ENCODE measurements at regions not wholly inside any gene's neighbourhood (a gene's known extent, or its start where the extent isn't known, plus 50 kb on each side); places are given as distances from the start of the nearest gene placed in this dataset.
A peak's percentile ranks its signal among the peaks of the same experiment; 100 is the strongest.
"Not testable (repeated sequence)": the region's sequence is repeated elsewhere in the genome, so short reads cannot be mapped to it uniquely, and the experiment has no call there.

DNA sequence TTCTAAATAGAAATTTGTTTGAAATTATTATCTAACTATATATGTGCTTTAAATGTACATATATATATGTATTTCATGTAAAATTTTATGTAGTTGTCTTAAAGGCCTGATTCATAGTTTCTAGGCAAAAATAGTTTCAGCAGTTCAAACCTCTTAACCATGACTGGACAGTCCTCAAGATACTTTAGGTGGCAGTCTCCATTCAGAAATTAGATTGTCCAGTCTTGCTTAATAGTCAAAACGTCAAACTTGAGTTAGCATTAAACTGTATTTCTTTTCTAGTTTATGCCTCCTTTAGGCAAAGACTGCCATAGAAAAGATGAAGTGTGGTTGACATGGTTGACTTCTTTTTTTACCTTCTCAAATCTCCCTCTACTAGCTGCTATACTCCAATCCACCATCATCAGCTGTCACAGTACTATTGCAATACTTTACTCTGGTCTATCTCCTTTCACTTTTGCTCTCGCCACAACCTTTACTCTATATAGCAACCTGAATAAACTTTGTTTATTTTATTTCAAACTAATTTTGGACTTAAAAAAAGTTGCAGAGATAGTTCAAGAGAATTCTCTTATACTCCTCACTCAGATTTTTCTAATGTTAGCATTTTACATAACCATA is 395.6 kb upstream of the DIPK2B start:
- peak; percentile 47 for DNase-seq (ENCODE audit: low read depth)

DNA sequence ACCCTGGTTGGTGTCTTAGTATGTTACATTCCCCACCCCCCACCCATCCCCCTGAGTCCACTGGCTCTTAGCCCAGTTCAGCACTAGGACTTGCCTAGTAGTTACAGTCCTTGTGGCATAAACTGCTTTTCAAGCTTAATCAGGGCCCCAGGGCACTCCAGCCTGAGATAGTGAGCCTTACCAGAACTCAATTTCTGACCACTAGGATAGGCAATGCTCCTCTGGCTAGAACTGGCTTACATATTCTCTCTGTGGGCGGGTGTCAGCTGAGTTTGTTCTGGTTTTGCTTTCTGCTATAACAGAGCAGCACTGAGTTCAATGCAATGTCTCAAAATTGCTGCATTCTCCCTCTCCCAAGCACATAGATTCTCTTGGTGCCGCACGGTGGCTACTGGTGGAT is 391.4 kb upstream of the DIPK2B start:
- peak; percentile 64 for DNase-seq (ENCODE audit: low read depth)

DNA sequence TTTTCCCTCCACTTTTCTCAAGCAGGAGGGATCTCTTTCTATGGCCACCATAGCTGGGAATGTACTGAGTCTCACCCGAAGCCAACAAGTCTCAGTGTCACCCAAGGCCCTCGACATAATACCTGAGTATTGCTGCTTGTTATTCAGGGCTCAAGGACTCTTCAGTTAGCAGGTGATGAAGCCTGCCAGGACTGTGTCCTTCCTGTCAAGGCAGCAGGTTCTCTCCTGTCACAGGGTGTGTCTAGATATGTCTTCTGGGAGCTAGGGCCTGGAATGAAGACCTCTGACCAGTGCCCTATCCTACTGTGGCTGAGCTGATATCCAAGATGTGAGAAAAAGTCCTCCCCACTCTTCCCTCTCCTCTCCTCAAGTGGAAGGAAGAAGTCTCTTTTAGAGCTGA is 391.0 kb upstream of the DIPK2B start:
- no peak for DNase-seq (ENCODE audit: low read depth)

DNA sequence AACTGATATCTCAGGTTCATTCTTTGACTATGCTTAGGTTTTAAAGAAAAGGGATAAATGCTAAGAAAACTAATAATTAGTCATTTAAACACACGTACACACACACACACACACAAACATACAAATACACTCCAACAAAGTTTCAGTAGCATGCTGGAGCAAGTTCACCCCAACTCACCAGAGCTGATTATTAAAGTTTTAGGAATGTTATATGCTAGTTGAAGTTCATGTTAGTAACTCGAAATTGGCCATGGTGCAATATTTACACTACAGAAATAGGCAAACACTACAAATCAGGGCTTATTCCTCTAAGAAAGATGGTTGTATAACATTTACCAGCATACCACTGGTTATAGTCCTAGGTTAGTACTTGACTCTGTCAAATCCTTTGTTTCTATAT is 384.0 kb upstream of the DIPK2B start:
- no peak for DNase-seq (ENCODE audit: low read depth)

DNA sequence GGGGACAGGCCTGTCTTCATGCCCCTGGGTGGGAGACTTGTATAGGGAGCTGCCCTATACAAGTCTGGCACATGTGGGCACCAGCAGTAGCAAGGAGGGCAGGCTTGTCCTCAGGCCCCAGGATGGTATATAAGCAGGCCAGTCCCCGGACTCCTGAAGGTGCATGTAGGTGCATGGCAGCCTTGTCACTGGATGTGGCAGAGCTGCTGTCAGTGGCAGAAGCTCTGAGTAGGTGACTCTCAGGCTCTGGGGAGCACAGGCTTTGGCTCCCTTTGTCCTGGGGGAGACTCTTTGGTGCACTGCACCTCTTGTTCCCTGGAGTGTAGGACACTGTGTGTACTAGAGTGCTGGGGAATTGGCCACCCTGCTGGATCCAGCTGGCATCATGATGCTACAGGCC is 376.7 kb upstream of the DIPK2B start:
- DNase-seq (ENCODE audit: low read depth): no peak

DNA sequence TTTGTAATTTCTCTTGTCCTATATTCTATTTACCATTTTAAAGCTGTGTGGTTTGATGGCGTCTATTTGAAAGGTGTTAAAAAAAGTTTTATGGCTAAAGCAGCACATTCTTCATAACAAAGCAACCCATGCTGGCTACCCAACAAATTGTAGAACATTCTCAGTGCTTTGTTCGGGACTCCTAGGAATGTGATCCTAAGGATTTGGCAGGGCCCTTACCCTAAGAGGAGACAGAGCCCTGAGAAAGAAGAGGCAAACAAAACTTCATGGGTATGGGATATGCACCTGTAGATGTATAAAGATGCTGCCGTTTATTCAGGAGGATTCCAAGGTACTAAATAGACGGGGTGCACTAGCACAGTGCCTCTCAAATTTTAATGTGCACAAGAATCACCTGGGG is 370.8 kb upstream of the DIPK2B start:
- no peak for DNase-seq (ENCODE audit: low read depth)

DNA sequence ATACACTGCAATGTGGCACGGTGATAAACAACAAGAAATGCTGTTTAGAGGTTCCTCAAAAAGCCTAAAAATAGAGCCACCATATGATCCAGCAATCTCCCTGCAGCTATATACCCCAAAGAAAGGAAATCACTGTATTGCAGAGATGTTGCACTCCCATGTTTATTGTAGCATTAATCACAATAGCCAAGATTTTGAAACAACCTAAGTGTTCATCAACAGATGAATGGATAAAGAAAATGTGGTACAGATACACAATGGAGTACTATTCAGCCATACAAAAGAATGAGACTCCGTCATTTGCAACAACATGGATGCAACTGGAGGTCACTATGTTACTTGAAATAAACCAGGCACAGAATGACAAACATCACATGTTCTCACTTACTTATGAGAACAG is 365.8 kb upstream of the DIPK2B start:
- no peak for DNase-seq (ENCODE audit: low read depth)

DNA sequence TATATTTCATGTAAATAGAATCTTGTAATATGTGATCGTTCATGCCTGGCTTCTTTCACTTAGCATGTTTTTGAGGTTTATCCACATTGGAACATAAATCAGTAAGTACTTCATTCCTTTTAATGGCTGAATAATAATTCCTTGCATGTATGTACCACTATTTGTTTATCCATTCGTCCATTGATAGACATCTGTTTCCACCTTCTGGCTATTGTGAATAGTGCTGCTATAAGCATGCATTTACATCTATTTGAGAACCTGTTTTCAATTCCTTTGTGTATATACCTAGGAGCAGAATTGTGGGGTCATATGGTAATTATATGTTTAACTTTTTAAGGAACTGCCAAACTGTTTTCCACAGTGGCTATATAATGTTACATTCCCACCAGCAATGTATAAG is 356.7 kb upstream of the DIPK2B start:
- DNase-seq (ENCODE audit: low read depth): peak; percentile 33

DNA sequence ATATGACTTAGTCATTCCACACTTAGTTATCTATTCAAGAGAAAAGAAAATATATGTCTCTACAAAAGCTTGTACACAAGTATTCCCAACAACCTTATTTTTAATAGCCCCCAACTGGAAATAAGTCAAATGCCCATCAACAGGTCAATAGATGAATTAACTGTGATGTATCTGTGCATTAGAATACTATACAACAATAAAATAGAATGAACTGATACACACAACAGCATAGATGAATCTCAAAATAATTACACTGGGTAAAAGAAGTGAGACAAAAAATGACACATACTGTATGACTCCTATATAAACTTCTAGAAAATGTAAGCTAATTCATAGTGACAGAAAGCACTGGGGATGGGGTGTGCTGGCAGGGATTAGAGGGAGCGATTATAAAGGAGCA is 354.1 kb upstream of the DIPK2B start:
- no peak for DNase-seq (ENCODE audit: low read depth)

DNA sequence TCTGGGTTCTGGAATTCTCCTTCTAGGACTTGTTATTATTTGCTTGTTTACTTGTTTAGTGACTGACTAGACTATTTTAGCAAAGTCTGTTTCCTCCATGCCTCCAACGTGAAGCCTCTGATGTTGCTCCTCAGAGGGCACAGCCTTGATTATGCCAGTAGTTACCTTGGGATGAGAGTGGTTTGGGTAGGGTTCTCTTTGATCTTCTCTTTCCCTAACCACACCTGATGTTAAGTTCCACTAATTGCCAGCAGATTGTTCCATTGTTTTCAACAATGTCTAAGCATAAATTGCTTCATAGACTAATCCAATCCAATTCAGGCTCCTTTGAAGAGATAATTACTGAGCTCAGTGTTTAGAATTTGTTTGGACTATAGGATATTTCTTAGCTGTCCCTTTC is 352.7 kb upstream of the DIPK2B start:
- DNase-seq (ENCODE audit: low read depth): no peak

DNA sequence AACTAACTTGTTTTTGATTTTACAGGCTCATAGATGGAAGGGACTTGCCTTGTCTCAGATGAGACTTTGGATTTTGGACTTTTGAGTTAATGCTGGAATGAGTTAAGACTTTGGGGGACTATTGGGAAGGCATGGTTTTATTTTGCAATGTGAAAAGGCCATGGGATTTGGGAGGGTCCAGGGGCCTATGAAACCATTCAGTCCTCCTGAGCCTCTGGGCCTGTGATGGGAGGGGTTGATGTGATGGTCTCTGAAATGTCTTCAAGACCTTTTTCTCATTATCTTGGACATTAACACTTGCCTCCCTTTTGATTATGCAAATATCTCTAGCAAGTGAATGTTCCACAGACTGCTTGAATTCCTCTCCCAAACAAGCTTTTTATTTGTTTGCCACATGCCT is 346.0 kb upstream of the DIPK2B start:
- not testable (repeated sequence) for DNase-seq (ENCODE audit: low read depth)

DNA sequence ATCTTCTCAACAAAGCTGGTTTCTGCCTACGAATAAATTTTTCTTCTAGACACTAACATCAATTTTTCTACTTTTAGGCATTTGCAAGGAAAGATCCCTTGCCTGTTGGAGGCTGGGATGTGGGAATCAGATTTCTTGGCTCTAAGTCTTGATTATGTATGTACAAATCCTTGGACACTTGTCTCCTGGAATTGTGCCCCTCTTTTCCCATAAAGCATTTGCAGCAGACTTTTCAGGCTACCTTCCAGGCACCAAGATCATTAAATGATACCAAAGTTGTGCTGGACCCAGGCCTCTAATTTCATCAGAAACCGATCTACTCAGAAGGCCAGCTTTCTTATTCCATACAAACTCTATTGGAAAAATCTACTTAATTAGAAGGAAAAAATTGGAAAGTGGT is 339.5 kb upstream of the DIPK2B start:
- DNase-seq (ENCODE audit: low read depth): no peak

DNA sequence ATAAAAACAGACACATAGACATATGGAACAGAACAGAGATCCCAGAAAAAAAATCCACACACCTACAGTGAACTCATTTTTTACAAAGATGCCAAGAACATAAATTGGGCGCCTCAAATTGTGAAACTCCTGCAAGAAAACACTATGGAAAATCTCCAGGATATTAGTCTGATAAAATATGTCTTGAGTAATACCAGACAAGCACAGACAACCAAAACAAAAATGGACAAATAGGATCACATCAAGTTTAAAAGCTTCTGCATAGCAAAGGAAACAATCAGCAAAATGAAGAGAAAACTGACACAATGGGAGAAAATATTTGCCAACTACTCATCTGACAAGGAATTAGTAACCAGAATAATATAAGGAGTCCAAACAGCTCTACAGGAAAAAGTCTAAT is 337.3 kb upstream of the DIPK2B start:
- no peak for DNase-seq (ENCODE audit: low read depth)

DNA sequence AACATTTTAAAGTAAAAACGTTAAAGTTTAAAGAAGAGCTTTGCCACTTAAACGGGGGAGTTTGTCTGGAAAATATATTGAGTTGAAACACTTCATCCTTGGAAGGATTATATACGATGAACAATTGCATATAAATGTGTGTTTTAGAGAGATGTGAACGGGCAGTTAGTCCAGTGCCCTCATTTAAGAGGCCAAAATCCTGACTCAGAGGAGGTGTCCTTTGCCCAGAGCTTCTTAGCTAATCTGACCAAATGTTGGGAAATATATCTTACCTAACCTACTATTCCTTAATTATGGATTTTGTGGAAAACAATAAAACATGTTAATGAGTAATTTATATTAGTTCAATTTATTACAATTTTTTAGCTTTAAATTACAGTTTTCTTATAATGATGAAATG is 327.2 kb upstream of the DIPK2B start:
- DNase-seq (ENCODE audit: low read depth): peak; percentile 36

DNA sequence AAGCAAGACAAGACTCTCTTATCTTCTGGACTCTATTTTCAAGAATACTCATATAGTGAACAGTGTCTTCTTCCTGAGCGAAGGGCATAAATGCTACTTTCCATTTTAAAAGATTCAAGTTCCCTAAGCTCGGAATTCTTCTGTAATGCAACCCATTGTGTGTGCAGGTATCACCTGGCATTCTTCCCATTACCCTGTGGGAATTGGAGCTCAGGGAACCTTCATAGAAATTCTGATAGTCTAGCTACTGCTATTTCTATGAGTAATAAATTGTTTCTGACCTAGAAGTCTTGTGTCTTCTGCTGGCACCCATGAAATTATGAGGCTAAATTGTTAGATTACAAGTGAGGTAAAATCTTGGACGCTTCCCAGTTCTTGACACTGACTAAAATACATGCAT is 324.1 kb upstream of the DIPK2B start:
- DNase-seq (ENCODE audit: low read depth): no peak

DNA sequence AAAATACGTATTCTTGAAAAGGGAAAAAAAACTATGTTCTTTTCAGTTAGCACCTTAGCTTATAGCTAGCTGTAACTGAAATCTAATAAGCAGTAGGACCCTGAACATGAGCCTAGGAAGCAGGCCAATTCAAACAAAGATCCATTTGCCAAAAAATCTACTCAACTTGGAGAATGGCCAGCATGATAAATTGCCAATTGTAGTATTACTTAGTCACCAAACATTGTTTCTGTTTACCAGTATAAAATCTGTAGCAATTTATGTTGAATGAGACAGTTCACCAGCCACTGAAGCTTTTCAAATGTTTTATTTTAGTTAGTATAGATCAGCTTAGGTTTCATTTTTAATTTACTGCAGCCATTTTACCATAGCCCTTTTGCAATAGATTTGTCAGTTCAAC is 323.6 kb upstream of the DIPK2B start:
- DNase-seq (ENCODE audit: low read depth): no peak

DNA sequence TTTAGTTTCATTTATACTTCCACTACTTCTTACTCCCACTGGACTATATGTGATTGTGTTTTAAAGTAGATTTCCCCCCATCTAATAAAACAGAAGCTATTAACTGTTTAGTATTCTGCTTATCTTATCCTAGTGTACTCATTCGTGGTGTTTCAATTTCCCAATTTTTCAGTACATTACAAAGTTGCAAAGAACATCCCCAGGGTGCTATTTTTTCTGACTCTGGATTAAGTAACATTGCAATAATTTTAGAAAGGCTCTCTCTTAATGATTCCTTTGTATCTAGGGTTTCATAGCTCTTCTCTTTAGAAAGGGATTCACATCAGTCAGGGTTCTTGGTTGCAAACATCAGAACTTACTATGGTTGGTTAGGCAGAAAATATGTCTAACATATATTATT is 317.9 kb upstream of the DIPK2B start:
- no peak for DNase-seq (ENCODE audit: low read depth)

DNA sequence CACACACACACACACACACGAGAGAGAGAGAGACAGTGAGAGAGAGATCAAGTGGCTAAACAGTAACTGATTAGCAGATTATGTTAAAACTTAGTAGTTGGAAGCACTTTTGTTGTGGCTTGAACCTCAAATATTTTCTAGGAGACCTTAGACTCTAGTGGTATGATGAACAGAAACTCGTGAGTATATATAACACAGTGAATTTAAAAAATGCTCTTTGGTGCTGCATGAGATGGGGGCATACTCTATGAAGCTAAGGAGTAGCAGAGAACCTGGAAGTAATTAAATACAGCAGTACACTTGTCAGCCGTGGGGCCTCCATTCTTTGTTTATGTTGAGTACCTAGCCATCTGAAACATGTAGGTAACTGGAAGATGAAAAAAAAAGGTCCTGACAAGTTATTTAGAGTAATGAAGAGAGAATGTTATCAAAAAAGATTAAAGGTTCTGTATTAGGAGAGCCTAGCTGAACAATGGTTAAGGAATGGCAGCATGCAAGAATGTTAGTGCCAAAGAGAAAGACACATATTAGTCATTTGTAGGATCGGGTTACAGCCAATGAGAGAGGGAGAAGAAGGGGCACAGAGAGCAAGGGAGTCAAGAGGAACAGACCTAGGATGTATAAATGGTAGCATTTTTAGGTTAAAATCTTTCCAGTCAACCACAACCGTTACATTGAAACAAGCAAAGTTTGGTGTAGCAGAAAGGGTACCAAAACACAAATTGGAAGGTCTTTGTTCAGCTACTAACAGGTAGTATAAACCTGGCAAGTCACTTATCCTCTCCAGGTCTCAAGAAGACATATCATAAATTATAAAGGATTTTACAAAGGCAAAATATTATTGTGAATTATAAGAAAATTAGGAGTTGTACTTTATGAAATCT is 316.7 kb upstream of the DIPK2B start:
- DNase-seq (ENCODE audit: low read depth): peak; percentile 89

DNA sequence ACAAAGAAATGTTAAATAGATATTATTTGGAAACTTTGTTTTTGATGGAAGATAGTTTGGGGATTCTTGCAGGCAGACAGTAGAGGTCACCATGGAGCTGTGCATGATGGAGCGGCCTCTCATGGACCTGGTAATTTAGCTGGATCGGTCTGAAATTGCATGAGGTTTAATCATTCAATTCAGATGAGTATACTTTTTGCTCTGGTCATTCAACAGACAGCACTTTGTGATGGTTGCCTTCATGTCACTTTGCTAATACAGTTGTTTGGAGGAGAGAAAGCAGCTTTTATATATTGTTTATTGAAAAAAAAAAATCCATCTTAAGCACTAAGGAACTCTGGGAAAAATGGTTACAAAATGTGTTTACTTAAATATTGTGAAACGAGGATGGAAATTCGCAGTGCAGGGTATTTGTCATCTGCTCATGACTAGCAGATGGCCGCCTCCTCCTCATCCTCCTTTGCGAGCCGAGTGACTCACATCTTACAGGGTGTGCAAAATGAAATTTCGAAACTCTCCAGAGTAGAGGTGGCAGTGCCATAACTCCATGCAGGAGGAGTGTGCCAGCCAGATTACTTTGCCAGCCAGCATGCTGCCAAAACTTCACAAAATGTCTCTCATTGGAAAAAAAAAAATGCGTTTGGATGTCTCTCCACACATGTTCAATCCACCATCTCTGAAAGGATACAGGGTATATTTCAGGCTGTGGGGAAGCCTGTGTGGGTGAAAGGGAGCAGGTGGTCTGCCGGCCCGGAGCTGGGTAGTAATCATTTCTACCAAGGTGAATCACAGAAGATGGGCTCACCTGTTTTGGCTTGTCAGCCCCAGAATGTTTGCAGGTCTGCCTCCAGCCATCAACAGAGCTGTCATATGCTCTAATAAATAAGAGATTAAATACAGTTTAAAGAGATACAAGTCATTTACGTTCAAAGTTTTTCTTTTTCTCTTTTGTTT is 314.9 kb upstream of the DIPK2B start:
- peak; percentile 94 for DNase-seq (ENCODE audit: low read depth)

DNA sequence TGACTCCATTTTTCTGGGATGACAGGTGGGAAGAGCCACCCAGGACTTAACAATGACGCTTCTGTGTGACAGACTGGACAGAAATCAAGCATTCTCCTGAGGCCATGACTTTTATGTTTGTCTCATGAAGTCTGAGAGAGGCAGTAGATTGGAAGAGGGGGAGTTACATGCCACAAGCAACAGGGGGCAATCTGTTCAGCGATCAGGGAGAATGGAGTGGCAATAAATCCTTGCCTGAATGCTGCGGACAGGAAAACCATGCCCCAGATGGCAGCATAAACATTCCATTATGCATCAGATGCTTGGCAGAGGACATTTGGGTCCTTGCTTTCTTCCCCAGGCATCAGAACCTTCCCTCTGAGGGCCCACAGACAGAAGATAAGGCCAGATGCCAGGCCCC is 312.4 kb upstream of the DIPK2B start:
- DNase-seq (ENCODE audit: low read depth): no peak

DNA sequence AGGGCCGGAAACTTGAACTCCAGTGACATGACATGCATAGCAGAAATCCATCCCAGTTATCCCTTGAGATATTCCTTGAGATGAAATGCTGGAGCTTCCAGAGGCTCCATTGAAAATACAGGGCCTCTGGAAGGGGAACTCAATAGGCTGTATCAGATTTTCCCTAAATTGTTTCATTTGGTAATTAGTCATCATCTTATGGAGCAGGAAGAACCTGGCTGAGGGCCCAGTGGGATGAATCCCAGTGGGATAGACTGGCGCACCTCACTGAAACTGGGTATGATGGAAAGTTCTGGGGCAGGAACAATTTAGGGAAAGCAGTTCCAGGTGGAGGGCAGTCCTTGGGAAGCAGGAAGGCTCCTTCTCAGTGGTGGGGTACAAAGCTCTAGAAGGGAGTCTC is 307.8 kb upstream of the DIPK2B start:
- DNase-seq (ENCODE audit: low read depth): peak; percentile 64

DNA sequence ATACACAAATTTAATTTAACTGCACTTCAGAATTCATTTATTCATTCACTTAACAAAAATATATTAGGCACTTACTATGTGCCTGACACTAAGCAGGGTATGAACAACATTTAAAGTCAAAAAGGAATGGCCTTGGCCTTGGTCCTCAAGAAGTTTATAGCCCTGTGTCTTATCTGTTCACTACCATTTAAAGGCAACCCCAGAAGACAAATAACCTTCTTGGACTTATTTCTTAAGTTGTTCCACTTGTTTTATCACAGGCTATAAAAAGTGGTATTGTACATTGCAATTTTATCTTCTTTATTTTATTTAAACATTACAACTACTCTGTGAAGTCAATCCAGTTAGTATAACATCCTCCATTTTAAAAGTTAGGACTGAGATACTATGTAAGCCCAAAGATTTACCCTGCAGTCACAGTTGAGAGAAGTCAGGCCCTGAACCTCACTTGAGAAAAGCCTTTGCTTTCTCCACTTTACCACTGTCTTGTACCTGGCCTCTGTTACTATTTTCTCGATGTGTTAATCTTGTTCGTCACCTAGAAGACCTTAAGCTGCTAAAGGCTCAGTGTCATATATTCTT is 305.6 kb upstream of the DIPK2B start:
- DNase-seq (ENCODE audit: low read depth): peak; percentile 53
